ENCODE measurements at regions not wholly inside any gene's neighbourhood (a gene's known extent, or its start where the extent isn't known, plus 50 kb on each side); places are given as distances from the start of the nearest gene placed in this dataset.

- DNase-seq, result no peak
These were observed 51.0 kb upstream of the ARL8B start for GRCh38 chr3:5071061-5071460.

DNA sequence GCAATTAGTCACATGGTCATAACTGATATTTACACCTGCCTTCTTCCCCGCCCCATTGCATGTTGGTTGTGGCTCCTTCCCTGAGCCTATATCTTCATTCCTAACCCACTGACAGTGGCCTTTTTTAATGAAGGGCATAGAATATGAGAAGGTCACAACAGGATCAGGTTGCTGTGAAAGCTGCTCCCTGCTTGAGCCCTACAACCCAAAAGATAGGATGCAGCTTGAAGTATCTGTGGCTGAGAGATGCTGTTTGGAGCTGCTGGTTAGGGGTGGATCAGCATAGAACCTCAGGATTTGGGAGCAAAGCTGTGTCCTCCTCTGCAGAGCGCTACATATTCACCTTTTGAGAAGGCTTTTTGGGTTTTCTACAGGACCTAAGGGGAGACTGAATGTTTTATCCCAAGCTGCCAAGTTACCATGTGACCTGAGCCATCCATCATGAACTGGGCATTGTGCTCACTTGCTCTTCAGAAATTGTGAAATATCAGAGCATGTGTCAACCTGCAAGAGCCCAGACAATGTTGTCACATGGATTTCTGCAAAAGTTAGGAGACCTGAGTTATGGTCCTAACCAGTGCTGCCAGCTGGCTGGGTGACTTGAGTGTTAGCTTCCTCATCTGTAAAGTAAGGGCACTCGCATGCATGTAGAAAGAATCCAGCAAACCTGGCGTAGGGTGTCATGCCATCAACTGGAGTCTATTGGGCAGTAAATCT is 49.8 kb upstream of the ARL8B start:
- no peak for DNase-seq

Data from CD4-positive, alpha-beta T cell treated with Interleukin-4 for 1 hour (primary cell).